GM23248 (cell line): ENCODE measurements at regions not wholly inside any gene's neighbourhood (a gene's known extent, or its start where the extent isn't known, plus 50 kb on each side); places are given as distances from the start of the nearest gene placed in this dataset.

ENCODE experiments used
- DNase-seq: peaks from one replicate; pipeline ENCODE4 v3.0.0-alpha.2; 2015
- H2AFZ ChIP-seq: fragments of 200-600 bp; sonication (generic); 2 replicates; pipeline ENCODE4 v1.6.1; 2016; ENCODE audit warnings: antibody characterized with exemption
- H3F3A ChIP-seq: fragments of 200-600 bp; sonication (generic); 2 replicates; pipeline ENCODE4 v1.6.1; 2016; ENCODE audit warnings: mild to moderate bottlenecking, antibody characterized with exemption, mixed run types; ENCODE audit not compliant: insufficient read depth
- H3K27ac ChIP-seq: fragments of 200-600 bp; sonication (generic); 2 replicates; pipeline ENCODE4 v1.5.1; 2016; ENCODE audit warnings: mild to moderate bottlenecking
- H3K27me3 ChIP-seq: fragments of 200-600 bp; sonication (generic); replicated peaks from 2 replicates; pipeline ENCODE4 v1.6.1; 2016; ENCODE audit warnings: mild to moderate bottlenecking; ENCODE audit not compliant: insufficient read depth
- H3K36me3 ChIP-seq: fragments of 200-600 bp; sonication (generic); 2 replicates; pipeline ENCODE4 v1.6.1; 2016; ENCODE audit warnings: low read depth, mild to moderate bottlenecking
- H3K4me1 ChIP-seq: fragments of 200-600 bp; sonication (generic); 2 replicates; pipeline ENCODE4 v1.6.1; 2016; ENCODE audit warnings: mild to moderate bottlenecking; ENCODE audit not compliant: insufficient read depth
- H3K4me2 ChIP-seq: fragments of 200-600 bp; sonication (generic); one replicate; pipeline ENCODE4 v1.6.1; 2016; ENCODE audit warnings: mild to moderate bottlenecking; ENCODE audit not compliant: unreplicated experiment
- H3K4me3 ChIP-seq: fragments of 200-600 bp; sonication (generic); 2 replicates; pipeline ENCODE4 v1.5.1; 2016; ENCODE audit warnings: mild to moderate bottlenecking
- H3K79me2 ChIP-seq: fragments of 200-600 bp; sonication (generic); 2 replicates; pipeline ENCODE4 v1.6.1; 2016; ENCODE audit warnings: mild to moderate bottlenecking; ENCODE audit not compliant: insufficient read depth
- H3K9ac ChIP-seq: fragments of 200-600 bp; sonication (generic); 2 replicates; pipeline ENCODE4 v1.6.1; 2016; ENCODE audit warnings: mild to moderate bottlenecking
- H3K9me2 ChIP-seq: fragments of 200-600 bp; sonication (generic); 2 replicates; pipeline ENCODE4 v1.6.1; 2016; ENCODE audit warnings: mixed run types, mild to moderate bottlenecking, moderate library complexity; ENCODE audit not compliant: insufficient read depth
- H3K9me3 ChIP-seq: fragments of 200-600 bp; sonication (generic); one replicate; pipeline ENCODE4 v1.6.1; 2017; ENCODE audit warnings: low read depth
- H4K20me1 ChIP-seq: fragments of 200-600 bp; sonication (generic); 2 replicates; pipeline ENCODE4 v1.6.0; 2016; ENCODE audit not compliant: insufficient read depth
- EZH2 ChIP-seq: fragments of 200-600 bp; sonication (generic); IDR thresholded peaks from 2 replicates; pipeline ENCODE4 v1.6.1; 2018; ENCODE audit warnings: antibody characterized with exemption, mild to moderate bottlenecking; ENCODE audit not compliant: insufficient read depth, poor library complexity, severe bottlenecking
- EZH2phosphoT487 ChIP-seq: fragments of 200-600 bp; sonication (generic); IDR thresholded peaks from 2 replicates; pipeline ENCODE4 v1.6.1; 2018; ENCODE audit warnings: antibody characterized with exemption, moderate library complexity, mild to moderate bottlenecking, low read depth; ENCODE audit not compliant: insufficient read depth
- WGBS, 2 experiments: methylation state at CpG; one replicate each; pipeline ENCODE4 v1.1.6; 2015 to 2017; ENCODE audit warnings: low lambda C conversion rate in 2 of 2, low coverage in 1 of 2; ENCODE audit errors: missing lambda C conversion rate in 2 of 2; 5-methylcytosine and 5-hydroxymethylcytosine counted together
- in situ Hi-C: fragments of 300-500 bp; cut with MboI; formaldehyde crosslinking; loops from 2 replicates; pipeline ENCODE4 v1.15.0; 2020

GRCh38 chr5:99369797-99370593 is 441.2 kb upstream of the CHD1 start:
- no peak overlapping the region for H3K4me3 ChIP-seq
- in situ Hi-C loops: no loop called here
- no peaks in the 10 kb centered on the region for H3F3A ChIP-seq

GRCh38 chr5:99368726-99369125 is 439.9 kb upstream of the CHD1 start:
- Histone ChIP-seq H3K9ac (no peak overlapping the region), H3K9me3 (no peaks in the 10 kb centered on the region), H3K79me2 (no peaks in the 10 kb centered on the region), H3K27ac (no peak overlapping the region), H4K20me1 (no peaks in the 10 kb centered on the region), H3K36me3 (no peaks in the 10 kb centered on the region), H3K27me3 (no peaks in the 10 kb centered on the region), H3K4me2 (no peak overlapping the region), H3K9me2 (no peaks in the 10 kb centered on the region), H3F3A (no peaks in the 10 kb centered on the region), H3K4me1 (no peaks in the 10 kb centered on the region), H3K4me3 (no peak overlapping the region), H2AFZ (no peak overlapping the region)
- WGBS, 2 experiments: 16 to 19% methylated on average over 2 of the region's 2 CpGs
- in situ Hi-C loops: no loop called here
- no peak for DNase-seq
- no peak for TF ChIP-seq EZH2phosphoT487
- TF ChIP-seq EZH2: no peak

More at GRCh38 chr5:99369797-99370593, 441.2 kb upstream of the CHD1 start:
- Histone ChIP-seq H3K9me2 (no peaks in the 10 kb centered on the region), H4K20me1 (no peaks in the 10 kb centered on the region), H3K9ac (no peak overlapping the region), H3K4me1 (no peaks in the 10 kb centered on the region), H3K4me2 (no peak overlapping the region), H3K79me2 (no peaks in the 10 kb centered on the region), H2AFZ (no peak overlapping the region), H3K27me3 (no peaks in the 10 kb centered on the region), H3K36me3 (no peaks in the 10 kb centered on the region), H3K27ac (no peak overlapping the region), H3K9me3 (no peaks in the 10 kb centered on the region)
- 0 to 3% methylated on average over 3 of the region's 3 CpGs for WGBS, 2 experiments
- no peak for DNase-seq
- TF ChIP-seq EZH2phosphoT487 (no peak), EZH2 (no peak)

- Histone ChIP-seq H2AFZ (no peak overlapping the region), H3K4me2 (no peak overlapping the region)
- in situ Hi-C loops: no loop called here
Measured at GRCh38 chr5:99355881-99356280, 427.1 kb upstream of the CHD1 start.

GRCh38 chr5:99349787-99350186 is 421.0 kb upstream of the CHD1 start:
- Histone ChIP-seq H3K27ac (no peak overlapping the region), H3K9me3 (no peaks in the 10 kb centered on the region), H4K20me1 (no peaks in the 10 kb centered on the region), H3K9me2 (no peaks in the 10 kb centered on the region), H3K4me3 (no peak overlapping the region), H3F3A (no peaks in the 10 kb centered on the region), H3K27me3 (no peaks in the 10 kb centered on the region), H3K4me2 (no peak overlapping the region), H3K4me1 (no peaks in the 10 kb centered on the region), H3K36me3 (no peaks in the 10 kb centered on the region), H3K9ac (no peak overlapping the region), H2AFZ (no peak overlapping the region), H3K79me2 (no peaks in the 10 kb centered on the region)
- WGBS, 2 experiments: 22 to 28% methylated on average over 2 of the region's 2 CpGs
- in situ Hi-C loops: no loop called here
- no peak for DNase-seq
- TF ChIP-seq EZH2 (no peak), EZH2phosphoT487 (no peak)

More at GRCh38 chr5:99355881-99356280, 427.1 kb upstream of the CHD1 start:
- H3K9ac ChIP-seq: no peak overlapping the region
- H3K9me2 ChIP-seq: no peaks in the 10 kb centered on the region
- no peak for DNase-seq
- H3F3A ChIP-seq: no peaks in the 10 kb centered on the region
- H3K27me3 ChIP-seq: no peaks in the 10 kb centered on the region
- no peak overlapping the region for H3K27ac ChIP-seq
- no peak for TF ChIP-seq EZH2phosphoT487
- no peak for TF ChIP-seq EZH2
- no peaks in the 10 kb centered on the region for H4K20me1 ChIP-seq
- no peaks in the 10 kb centered on the region for H3K36me3 ChIP-seq
- no peaks in the 10 kb centered on the region for H3K4me1 ChIP-seq
- H3K4me3 ChIP-seq: no peak overlapping the region
- no peaks in the 10 kb centered on the region for H3K9me3 ChIP-seq
- no peaks in the 10 kb centered on the region for H3K79me2 ChIP-seq
